GM12874 (cell line): ENCODE measurements at regions not wholly inside any gene's neighbourhood (a gene's known extent, or its start where the extent isn't known, plus 50 kb on each side); places are given as distances from the start of the nearest gene placed in this dataset.

ENCODE experiments used
- CTCF ChIP-seq: IDR thresholded peaks from 2 replicates; pipeline ENCODE4 v1.5.1; 2011; ENCODE audit warnings: low read depth, mild to moderate bottlenecking, control low read depth, low read length, moderate library complexity; ENCODE audit not compliant: insufficient read depth

- TF ChIP-seq CTCF, result no peak
Measured at GRCh38 chr20:12699374-12700228, 309.2 kb upstream of the SPTLC3 start.

GRCh38 chr20:12700701-12701100 lies 308.1 kb upstream of the SPTLC3 start:
- no peak for TF ChIP-seq CTCF

GRCh38 chr20:12702312-12702711 lies 306.5 kb upstream of the SPTLC3 start:
- TF ChIP-seq CTCF, result no peak

- no peak for TF ChIP-seq CTCF
Measured at GRCh38 chr20:12715371-12715770, 293.4 kb upstream of the SPTLC3 start.

GRCh38 chr20:12715991-12716680 lies 292.6 kb upstream of the SPTLC3 start:
- TF ChIP-seq CTCF, result no peak

GRCh38 chr20:12717061-12717460 lies 291.7 kb upstream of the SPTLC3 start:
- no peak for TF ChIP-seq CTCF

- no peak for TF ChIP-seq CTCF
Measured at GRCh38 chr20:12718619-12719018, 290.2 kb upstream of the SPTLC3 start.
